ENCODE measurements at regions not wholly inside any gene's neighbourhood (a gene's known extent, or its start where the extent isn't known, plus 50 kb on each side); places are given as distances from the start of the nearest gene placed in this dataset.

- Histone ChIP-seq H3K27me3 (no peaks in the 10 kb centered on the region), H3K4me3 (ENCODE audit: low read depth, low read length) (no peak overlapping the region), H3K36me3 (no peaks in the 10 kb centered on the region), H3K4me1 (no peaks in the 10 kb centered on the region), H3K9me3 (no peaks in the 10 kb centered on the region)
- no peak for DNase-seq
- no peak for TF ChIP-seq CTCF (IDR thresholded peaks at IDR 0.05; ENCODE audit: low read depth, low read length)
These were observed 88.8 kb downstream of the TMX1 start for GRCh38 chr14:51328772-51329353.

GRCh38 chr14:51331486-51332367, 91.7 kb downstream of the TMX1 start:
- DNase-seq, result no peak
- H3K36me3 ChIP-seq, result no peaks in the 10 kb centered on the region
- no peaks in the 10 kb centered on the region for H3K27me3 ChIP-seq

GRCh38 chr14:51333299-51333698, 93.3 kb downstream of the TMX1 start:
- no peaks in the 10 kb centered on the region for H3K4me1 ChIP-seq
- H3K36me3 ChIP-seq, result no peaks in the 10 kb centered on the region
- no peak for TF ChIP-seq CTCF (IDR thresholded peaks at IDR 0.05; ENCODE audit: low read depth, low read length)
- DNase-seq, result no peak
- H3K4me3 ChIP-seq (ENCODE audit: low read depth, low read length), result no peak overlapping the region
- no peaks in the 10 kb centered on the region for H3K9me3 ChIP-seq
- no peaks in the 10 kb centered on the region for H3K27me3 ChIP-seq

More at GRCh38 chr14:51331486-51332367, 91.7 kb downstream of the TMX1 start:
- no peak for TF ChIP-seq CTCF (IDR thresholded peaks at IDR 0.05; ENCODE audit: low read depth, low read length)
- Histone ChIP-seq H3K4me1 (no peaks in the 10 kb centered on the region), H3K9me3 (no peaks in the 10 kb centered on the region), H3K4me3 (ENCODE audit: low read depth, low read length) (no peak overlapping the region)

- no peak overlapping the region for H3K4me3 ChIP-seq (ENCODE audit: low read depth, low read length)
- no peak for DNase-seq
- TF ChIP-seq CTCF (IDR thresholded peaks at IDR 0.05; ENCODE audit: low read depth, low read length), result no peak
- H3K9me3 ChIP-seq, result no peaks in the 10 kb centered on the region
- H3K27me3 ChIP-seq, result no peaks in the 10 kb centered on the region
- H3K36me3 ChIP-seq, result no peaks in the 10 kb centered on the region
- H3K4me1 ChIP-seq, result no peaks in the 10 kb centered on the region
These were observed 94.0 kb downstream of the TMX1 start for GRCh38 chr14:51333901-51334521.

- H3K27me3 ChIP-seq, result no peaks in the 10 kb centered on the region
- no peak overlapping the region for H3K4me3 ChIP-seq (ENCODE audit: low read depth, low read length)
- no peak for TF ChIP-seq CTCF (IDR thresholded peaks at IDR 0.05; ENCODE audit: low read depth, low read length)
- H3K4me1 ChIP-seq, result no peaks in the 10 kb centered on the region
- H3K9me3 ChIP-seq, result no peaks in the 10 kb centered on the region
- DNase-seq, result no peak
- no peaks in the 10 kb centered on the region for H3K36me3 ChIP-seq
These were observed 94.5 kb downstream of the TMX1 start for GRCh38 chr14:51334566-51334965.

Data from BE2C (cell line).